Muscle of leg (tissue), 3 donors: ENCODE measurements at regions not wholly inside any gene's neighbourhood (a gene's known extent, or its start where the extent isn't known, plus 50 kb on each side); places are given as distances from the start of the nearest gene placed in this dataset.

Experiments
- DNase-seq: peaks from one replicate; pipeline ENCODE4 v3.0.0; 2013
- H3K27ac ChIP-seq: one replicate; pipeline ENCODE4 v1.5.1; 2013; ENCODE audit warnings: mild to moderate bottlenecking, low read length, control low read depth
- H3K27me3 ChIP-seq: one replicate; pipeline ENCODE4 v1.6.1; 2013; ENCODE audit warnings: low read length; ENCODE audit not compliant: control insufficient read depth, insufficient read depth
- H3K36me3 ChIP-seq: one replicate; pipeline ENCODE4 v1.6.1; 2013; ENCODE audit warnings: low read length; ENCODE audit not compliant: control insufficient read depth, insufficient read depth
- H3K4me1 ChIP-seq: one replicate; pipeline ENCODE4 v1.6.1; 2013; ENCODE audit warnings: low read length; ENCODE audit not compliant: control insufficient read depth, insufficient read depth
- H3K4me3 ChIP-seq: one replicate; pipeline ENCODE4 v1.5.1; 2013; ENCODE audit warnings: low read length, control low read depth
- H3K9me3 ChIP-seq: replicated peaks from 2 replicates; pipeline ENCODE4 v1.6.1; 2013; ENCODE audit warnings: low read depth, low read length; ENCODE audit not compliant: control insufficient read depth
- WGBS: methylation state at CpG from one replicate; pipeline ENCODE4 v1.1.5; 2013; ENCODE audit warnings: missing lambda C conversion rate; ENCODE audit not compliant: insufficient coverage; 5-methylcytosine and 5-hydroxymethylcytosine counted together

DNA sequence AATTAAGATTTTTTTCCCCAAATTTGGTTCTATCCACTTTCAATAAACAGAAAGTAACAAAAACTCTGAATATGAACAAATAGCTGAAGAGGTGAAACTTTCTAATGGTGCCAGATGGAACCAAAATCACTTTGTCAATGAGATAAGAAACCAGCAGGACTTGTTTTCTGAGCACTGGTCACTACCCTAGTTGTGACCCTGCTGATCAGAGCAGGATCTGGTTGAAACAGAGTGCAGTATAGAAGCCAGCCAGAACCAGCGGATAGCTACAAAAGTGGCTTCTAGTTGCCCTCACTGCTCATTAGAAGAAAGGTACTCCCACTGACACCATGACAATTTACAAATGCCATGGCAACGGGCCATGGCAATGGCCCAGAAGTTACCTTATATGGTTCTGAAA, 158.3 kb upstream of the PIEZO2 start:
- 86% methylated on average over 1 of the region's 2 CpGs for WGBS
- DNase-seq, result no peak
- no peak overlapping the region for H3K27ac ChIP-seq
- no peak overlapping the region for H3K4me3 ChIP-seq
- no peaks in the 10 kb centered on the region for H3K9me3 ChIP-seq
- no peaks in the 10 kb centered on the region for H3K36me3 ChIP-seq
- H3K4me1 ChIP-seq, result no peaks in the 10 kb centered on the region
- H3K27me3 ChIP-seq, result no peaks in the 10 kb centered on the region

DNA sequence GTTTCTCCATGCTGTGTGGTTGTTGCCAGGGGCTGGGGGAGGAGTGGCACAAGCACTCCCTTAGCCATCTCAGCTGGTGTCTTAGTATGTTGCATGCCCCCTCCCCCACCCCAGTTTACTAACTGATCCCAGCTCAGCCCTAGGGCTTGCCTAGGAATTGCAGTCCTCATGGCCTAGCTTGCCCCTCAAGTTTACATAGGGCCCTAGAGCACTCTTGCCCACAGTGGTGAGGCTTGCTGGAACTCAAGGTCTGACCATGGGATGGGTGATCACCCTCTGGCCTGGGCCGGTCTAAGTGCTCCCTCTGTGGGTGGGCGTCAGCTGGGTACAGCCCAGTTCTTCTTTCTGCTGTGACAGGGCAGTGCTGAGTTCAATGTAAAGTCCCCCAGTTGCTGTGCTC, 156.1 kb upstream of the PIEZO2 start:
- peaks cover 2% of the 10 kb centered on the region for H3K9me3 ChIP-seq
- no peak for DNase-seq
- H3K4me1 ChIP-seq, result no peaks in the 10 kb centered on the region
- 69% methylated on average over 2 of the region's 2 CpGs for WGBS
- no peaks in the 10 kb centered on the region for H3K27me3 ChIP-seq
- no peak overlapping the region for H3K4me3 ChIP-seq
- no peaks in the 10 kb centered on the region for H3K36me3 ChIP-seq
- no peak overlapping the region for H3K27ac ChIP-seq

DNA sequence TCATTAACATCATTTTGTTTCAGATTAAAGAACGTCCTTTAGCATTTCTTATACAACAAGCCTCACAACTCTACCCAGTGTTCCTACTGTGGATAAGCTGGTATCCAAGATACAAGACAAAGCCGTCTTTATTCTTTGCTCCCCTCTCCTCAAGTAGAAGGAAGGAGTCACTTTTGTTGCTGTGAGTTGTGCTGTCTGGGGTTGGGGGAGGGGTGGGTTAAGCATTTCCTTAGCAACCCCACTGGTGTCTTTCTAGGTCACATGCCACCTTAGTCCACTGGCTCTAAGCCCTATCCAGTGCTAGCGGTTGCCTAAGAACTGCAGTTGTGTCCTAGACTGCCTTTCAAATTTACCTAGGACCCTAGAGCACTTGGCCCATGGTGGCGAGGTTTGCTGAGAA, 155.6 kb upstream of the PIEZO2 start:
- H3K27me3 ChIP-seq, result no peaks in the 10 kb centered on the region
- no peaks in the 10 kb centered on the region for H3K4me1 ChIP-seq
- H3K36me3 ChIP-seq, result no peaks in the 10 kb centered on the region
- H3K27ac ChIP-seq, result no peak overlapping the region
- WGBS, result 97% methylated on average over 2 of the region's 4 CpGs
- peaks cover 2% of the 10 kb centered on the region for H3K9me3 ChIP-seq
- DNase-seq, result no peak
- H3K4me3 ChIP-seq, result no peak overlapping the region

DNA sequence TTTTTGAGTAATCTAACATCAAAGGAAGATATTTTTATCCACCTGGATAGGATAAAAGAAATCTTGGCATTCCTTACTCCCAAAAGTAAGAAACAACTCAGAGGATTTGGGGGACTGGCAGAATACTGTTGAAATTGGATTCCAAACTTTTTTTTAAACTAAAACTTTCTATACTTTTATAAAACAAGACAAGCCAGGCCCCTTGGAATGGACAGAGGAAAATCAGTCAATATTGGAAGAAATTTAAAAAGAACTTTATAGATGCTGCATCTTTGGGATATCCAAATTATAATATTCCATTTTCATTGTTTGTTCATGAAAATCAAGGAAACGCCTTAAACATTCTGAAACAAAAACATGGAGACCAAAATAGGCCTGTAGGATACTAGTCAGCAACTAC, 147.6 kb upstream of the PIEZO2 start:
- Histone ChIP-seq H3K27me3 (no peaks in the 10 kb centered on the region), H3K4me1 (no peaks in the 10 kb centered on the region), H3K9me3 (peaks cover 2% of the 10 kb centered on the region), H3K27ac (no peak overlapping the region), H3K4me3 (no peak overlapping the region), H3K36me3 (no peaks in the 10 kb centered on the region)
- DNase-seq, result peak; percentile 73
- no CpG with 5 or more reads among the region's 1 CpG for WGBS

DNA sequence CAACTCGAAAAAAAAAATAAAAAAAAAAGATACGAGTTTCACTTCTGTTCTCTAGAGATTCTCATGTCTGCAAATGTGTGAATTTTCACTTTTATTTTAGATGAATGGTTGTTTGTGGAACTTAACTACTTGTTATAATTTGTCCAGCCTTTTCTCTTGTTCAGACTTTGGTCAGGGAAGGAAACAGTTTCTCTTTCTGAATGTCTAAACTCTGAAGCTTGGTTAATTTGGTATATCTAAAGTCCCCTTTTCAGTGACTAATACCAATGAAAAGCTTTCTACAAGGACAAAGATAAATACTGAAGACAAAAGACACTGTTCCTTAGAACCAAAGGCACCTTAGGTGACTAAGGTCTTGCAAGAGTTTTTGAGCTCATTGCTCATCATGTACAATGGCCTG, 144.4 kb upstream of the PIEZO2 start:
- no peaks in the 10 kb centered on the region for H3K36me3 ChIP-seq

DNA sequence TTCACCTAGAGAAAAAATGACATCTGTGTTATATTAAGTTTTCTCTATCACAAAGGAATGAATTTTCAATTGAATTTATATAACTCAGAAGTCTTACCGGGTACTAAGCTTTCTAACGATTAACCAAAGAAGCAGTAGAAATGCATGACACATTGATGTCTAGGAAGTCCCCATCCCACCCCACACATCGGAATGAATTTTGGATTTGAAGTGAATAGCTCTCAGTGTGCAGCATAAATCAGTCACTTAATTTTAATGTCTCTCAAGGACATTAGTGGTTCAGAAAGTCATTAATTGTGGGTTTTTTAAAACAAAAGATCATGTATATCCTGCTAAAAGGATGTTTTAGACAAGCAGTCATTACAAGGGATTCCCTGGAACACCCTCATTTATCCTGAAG, 141.4 kb upstream of the PIEZO2 start:
- no peak overlapping the region for H3K27ac ChIP-seq
- no peaks in the 10 kb centered on the region for H3K4me1 ChIP-seq
- DNase-seq, result no peak
- H3K36me3 ChIP-seq, result no peaks in the 10 kb centered on the region
- no peaks in the 10 kb centered on the region for H3K27me3 ChIP-seq
- no peak overlapping the region for H3K4me3 ChIP-seq
- H3K9me3 ChIP-seq, result no peaks in the 10 kb centered on the region
- whole genome bisulfite sequencing, result no CpG with 5 or more reads among the region's 3 CpGs

More for the DNA sequence above, 144.4 kb upstream of the PIEZO2 start:
- DNase-seq, result no peak
- H3K4me1 ChIP-seq, result no peaks in the 10 kb centered on the region
- no peaks in the 10 kb centered on the region for H3K9me3 ChIP-seq
- no peak overlapping the region for H3K4me3 ChIP-seq
- WGBS, result 60% methylated on average over 1 of the region's 2 CpGs
- H3K27me3 ChIP-seq, result no peaks in the 10 kb centered on the region
- H3K27ac ChIP-seq, result no peak overlapping the region

DNA sequence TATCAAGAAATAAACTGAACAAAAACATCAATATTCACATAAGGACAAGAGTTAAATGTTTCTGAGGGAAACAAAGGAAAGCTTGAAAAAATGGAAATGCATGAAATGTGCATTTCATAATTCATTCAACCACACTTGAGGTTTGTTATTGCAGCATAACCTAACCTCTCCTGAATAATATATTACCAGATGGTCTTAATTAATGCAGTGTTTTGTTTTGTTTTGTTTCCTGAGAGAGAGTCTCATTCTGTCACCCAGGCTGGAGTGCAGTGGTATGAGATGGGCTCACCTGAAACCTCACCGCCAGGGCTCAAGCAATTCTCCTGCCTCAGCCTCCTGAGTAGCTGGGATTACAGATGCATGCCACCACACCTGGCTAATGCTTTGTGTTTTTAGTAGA, 139.9 kb upstream of the PIEZO2 start:
- Histone ChIP-seq H3K36me3 (no peaks in the 10 kb centered on the region), H3K4me3 (no peak overlapping the region), H3K27me3 (no peaks in the 10 kb centered on the region), H3K27ac (no peak overlapping the region), H3K4me1 (peaks cover 2% of the 10 kb centered on the region), H3K9me3 (no peaks in the 10 kb centered on the region)
- no peak for DNase-seq
- WGBS, result 86% methylated on average over 1 of the region's 1 CpG

DNA sequence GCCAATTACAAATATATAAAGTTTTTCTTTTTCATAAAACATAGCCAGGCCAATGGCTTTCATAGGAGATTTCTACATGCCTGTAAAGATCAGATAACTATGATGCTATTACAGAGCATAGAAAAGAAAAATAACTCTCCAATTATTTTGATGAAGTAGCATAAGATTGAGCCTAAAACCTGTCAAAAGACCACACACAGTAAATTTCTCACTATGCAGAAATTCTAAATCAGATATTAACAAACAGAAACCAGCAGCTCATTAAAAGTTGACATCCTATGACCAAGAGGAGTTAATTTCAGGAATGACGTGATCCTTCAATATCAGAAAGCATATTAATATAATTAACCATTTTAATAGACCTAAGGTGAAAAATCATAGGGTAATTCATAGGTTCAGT, 139.0 kb upstream of the PIEZO2 start:
- Histone ChIP-seq H3K4me3 (no peak overlapping the region), H3K27ac (no peak overlapping the region), H3K27me3 (no peaks in the 10 kb centered on the region), H3K9me3 (no peaks in the 10 kb centered on the region), H3K36me3 (no peaks in the 10 kb centered on the region), H3K4me1 (peaks cover 5% of the 10 kb centered on the region)
- WGBS, result no CpG with 5 or more reads among the region's 1 CpG
- no peak for DNase-seq

DNA sequence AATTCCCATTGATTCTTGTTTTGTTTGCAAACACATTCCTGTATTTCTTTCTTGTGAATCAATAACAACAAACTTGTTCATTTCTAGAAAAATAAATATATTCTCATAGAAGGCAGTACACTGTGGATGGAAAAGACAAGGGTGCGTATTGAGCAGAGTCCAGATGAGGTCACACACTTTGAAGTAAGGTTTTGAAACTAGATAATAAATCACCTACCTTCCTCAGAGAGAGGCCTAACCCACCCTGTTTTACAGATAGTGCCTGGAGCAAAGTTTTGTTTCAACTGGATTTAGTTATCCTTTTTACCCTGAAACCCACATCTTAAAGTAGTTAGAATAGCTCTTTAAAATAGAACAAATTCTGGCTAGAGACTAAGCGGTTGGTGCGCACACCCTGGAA, 137.1 kb upstream of the PIEZO2 start:
- no peaks in the 10 kb centered on the region for H3K9me3 ChIP-seq
- H3K27ac ChIP-seq, result no peak overlapping the region
- WGBS, result 100% methylated on average over 2 of the region's 3 CpGs
- H3K27me3 ChIP-seq, result no peaks in the 10 kb centered on the region
- H3K36me3 ChIP-seq, result no peaks in the 10 kb centered on the region
- DNase-seq, result no peak
- H3K4me1 ChIP-seq, result peaks cover 5% of the 10 kb centered on the region
- H3K4me3 ChIP-seq, result no peak overlapping the region

DNA sequence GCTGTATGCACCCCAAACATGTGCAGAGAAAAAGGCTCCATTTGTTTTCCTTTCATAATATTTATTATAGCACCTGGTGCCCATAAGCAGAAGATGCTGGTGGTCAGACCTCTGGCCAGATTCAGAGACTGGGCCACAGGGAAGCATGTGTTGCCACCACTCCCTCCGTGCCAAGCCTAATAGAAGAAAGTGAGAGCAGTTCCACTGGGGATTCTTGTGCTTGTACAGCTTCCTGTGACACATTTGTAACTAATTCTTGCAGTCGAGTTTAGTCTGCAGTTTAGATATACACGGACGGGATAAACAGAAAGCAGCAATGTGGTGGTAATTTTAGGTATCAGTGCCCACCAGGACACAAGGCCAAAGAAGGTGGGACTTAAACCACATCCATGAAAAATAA, 135.4 kb upstream of the PIEZO2 start:
- WGBS, result 13% methylated on average over 1 of the region's 4 CpGs
- Histone ChIP-seq H3K27me3 (no peaks in the 10 kb centered on the region), H3K4me3 (no peak overlapping the region), H3K9me3 (no peaks in the 10 kb centered on the region), H3K4me1 (peaks cover 5% of the 10 kb centered on the region), H3K36me3 (no peaks in the 10 kb centered on the region), H3K27ac (no peak overlapping the region)
- no peak for DNase-seq

DNA sequence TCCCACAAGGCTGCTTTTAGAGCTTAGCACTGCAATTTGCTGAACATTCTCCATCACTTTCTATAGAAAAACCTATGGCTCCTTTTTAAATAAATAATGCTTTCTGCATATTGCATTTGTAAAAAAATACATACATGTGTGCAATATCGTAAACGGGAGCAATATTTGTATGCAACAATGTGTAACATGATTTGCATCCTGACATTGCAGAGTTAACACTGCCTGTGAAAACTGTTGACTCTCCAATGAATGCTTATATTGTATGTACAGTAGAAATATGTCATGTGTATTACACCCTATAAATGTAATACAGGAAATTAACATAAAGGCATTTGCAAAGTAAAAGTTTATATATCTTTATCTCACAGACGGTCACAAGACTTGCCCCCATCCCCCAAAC, 135.0 kb upstream of the PIEZO2 start:
- Histone ChIP-seq H3K36me3 (no peaks in the 10 kb centered on the region), H3K9me3 (no peaks in the 10 kb centered on the region), H3K4me1 (peaks cover 5% of the 10 kb centered on the region), H3K27ac (no peak overlapping the region), H3K4me3 (no peak overlapping the region), H3K27me3 (no peaks in the 10 kb centered on the region)
- WGBS, result no CpG with 5 or more reads among the region's 3 CpGs
- DNase-seq, result no peak
